Effector CD8-positive, alpha-beta T cell (primary cell): ENCODE measurements at regions not wholly inside any gene's neighbourhood (a gene's known extent, or its start where the extent isn't known, plus 50 kb on each side); places are given as distances from the start of the nearest gene placed in this dataset.
"Not testable (repeated sequence)": the region's sequence is repeated elsewhere in the genome, so short reads cannot be mapped to it uniquely, and the experiment has no call there.

ENCODE experiments used
- DNase-seq: peaks from one replicate; lab custom pipeline; 2025; lab: John Stamatoyannopoulos, UW

DNA sequence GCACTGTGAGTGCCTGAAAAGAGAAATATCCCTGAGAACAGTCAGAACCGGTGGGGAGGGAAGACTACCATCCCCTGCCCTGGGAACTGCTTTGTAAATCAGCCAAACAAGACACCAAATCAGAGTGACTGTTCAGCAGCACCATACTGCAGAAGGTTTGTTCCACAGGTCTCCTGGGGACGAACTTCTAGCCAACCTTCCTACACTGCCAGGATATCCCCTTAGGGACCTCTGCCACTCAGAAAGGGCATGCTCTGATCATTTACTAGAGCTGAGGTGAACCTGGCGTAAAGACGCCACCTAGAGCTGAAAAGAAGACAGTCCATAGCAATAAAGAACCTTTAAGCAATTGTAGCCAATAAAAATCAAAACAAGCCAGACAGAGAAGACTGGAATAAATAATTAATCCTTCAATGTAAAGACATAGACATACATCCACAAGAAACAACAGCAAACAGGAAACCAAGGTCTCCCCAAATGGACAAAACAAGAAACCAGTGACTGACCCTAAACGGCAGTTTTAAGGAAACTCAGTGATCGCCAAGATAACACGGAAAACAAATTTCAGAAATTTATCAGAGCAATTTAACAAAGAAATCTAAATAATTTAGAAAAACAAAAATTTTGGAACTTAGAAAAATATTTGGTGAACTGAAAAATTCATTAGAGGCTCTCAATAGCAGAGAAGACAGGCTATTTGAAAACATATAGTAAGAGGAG lies 228.1 kb upstream of the AMIGO2 start:
- no peak for DNase-seq

DNA sequence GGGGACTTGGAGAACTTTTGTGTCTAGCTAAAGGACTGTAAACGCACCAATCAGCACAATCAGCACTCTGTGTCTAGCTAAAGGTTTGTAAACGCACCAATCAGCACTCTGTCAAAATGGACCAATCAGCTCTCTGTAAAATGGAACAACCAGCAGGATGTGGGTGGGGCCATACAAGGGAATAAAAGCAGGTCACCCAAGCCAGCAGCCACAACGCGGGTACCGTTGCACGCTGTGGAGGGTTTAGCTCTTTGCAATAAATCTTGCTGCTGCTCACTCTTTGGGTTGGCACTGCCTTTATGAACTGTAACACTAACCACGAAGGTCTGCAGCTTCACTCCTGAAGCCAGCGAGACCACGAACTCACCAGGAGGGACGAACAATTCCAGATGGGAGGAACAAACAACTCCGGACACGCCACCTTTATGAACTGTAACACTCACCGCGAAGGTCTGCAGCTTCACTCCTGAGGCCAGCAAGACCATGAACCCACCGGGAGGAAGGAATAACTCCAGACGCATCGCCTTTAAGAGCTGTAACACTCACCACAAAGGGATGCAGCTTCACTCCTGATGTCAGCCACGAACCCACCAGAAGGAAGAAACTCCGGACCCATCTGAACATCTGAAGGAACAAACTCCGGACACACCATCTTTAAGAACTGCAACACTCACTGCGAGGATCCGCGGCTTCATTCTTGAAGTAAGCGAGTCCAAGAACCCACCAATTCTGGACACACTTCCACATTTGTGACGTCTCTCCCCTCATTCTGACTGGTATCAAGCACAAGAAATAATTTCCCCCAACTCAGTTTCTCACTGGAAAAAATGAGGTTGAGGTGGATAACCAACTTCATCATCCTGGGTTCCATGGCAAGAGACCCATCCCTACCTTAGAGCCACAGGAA lies 227.3 kb upstream of the AMIGO2 start:
- not testable (repeated sequence) for DNase-seq

DNA sequence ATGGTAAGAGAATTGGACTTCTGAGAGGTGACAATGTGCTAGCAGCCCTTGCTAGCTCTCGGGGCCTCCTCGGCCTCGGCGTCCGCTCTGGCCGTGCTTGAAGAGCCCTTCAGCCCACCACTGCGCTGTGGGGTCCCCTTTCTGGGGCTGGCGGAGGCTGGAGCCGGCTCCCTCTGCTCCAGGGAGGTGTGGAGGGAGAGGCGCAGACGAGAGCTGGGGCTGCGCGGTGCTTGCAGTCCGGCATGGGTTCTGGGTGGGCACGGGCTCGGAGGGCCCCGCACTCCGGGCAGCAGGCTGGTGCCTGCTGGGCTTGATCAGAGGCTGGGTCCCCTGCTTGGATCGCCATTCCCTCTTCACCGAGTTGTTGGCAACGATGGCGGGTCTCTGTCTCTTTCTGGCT lies 226.4 kb upstream of the AMIGO2 start:
- DNase-seq: no peak

DNA sequence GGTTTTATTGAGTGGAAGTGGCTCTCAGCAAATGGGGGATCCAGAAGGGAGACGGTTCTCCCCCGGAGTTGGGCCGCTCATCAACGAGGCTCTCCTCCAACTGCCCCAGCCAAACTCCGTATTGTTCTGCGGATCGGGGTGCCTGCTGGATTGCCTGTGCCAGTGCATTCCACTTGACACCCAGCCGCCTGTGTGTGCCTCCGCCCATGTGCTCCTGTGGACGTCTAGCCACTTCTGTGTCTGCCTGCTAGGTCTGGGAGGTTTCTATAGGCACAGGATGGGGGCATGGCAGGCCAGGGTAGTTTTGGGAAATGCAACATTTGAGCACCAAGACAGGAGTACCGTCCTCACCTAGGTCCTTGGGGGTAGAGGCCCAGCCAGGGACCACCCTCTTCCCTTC lies 225.7 kb upstream of the AMIGO2 start:
- no peak for DNase-seq

DNA sequence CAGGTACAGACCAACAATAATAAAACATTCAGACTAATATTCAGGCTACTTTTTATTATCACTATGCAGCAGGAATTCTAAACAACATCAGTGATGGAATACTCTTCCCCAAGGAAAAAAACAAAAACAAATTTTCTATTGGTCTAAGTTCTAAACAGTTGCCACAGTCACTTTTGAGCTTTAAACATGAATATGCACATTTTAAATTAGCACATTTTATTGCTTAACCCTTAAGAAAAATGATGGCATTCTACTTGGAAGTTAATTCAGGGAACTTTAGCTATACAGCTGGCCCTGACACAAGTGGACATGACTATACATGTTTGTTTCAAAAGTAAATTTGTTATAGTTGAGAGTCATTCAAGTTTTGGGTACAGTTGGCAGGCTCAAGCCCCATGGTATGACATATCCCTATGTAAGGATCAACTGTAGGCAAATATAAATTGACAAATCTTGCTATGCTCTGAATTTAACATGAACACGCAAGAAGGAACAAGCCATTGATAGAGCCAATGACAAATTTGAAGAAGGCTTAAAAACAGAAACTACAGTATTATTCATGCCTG lies 224.3 kb upstream of the AMIGO2 start:
- no peak for DNase-seq

DNA sequence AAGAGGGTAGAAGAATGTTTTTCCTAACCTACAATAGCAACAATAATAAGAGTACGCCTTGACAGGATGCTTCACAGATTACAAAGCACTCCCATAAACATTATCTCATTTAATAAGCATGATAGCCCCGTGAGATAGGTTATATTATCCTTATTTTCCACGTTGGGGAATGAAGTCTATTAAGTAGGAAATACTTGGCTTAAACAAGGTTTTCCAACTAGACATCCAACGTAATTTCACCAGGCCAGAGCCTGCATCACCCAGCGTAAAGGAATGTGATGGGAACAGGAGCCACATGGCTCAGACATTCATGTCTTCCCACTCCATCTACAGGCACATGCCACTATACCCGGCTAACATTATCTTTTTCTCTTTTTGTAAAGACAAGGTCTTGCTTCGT lies 223.4 kb upstream of the AMIGO2 start:
- DNase-seq: no peak

DNA sequence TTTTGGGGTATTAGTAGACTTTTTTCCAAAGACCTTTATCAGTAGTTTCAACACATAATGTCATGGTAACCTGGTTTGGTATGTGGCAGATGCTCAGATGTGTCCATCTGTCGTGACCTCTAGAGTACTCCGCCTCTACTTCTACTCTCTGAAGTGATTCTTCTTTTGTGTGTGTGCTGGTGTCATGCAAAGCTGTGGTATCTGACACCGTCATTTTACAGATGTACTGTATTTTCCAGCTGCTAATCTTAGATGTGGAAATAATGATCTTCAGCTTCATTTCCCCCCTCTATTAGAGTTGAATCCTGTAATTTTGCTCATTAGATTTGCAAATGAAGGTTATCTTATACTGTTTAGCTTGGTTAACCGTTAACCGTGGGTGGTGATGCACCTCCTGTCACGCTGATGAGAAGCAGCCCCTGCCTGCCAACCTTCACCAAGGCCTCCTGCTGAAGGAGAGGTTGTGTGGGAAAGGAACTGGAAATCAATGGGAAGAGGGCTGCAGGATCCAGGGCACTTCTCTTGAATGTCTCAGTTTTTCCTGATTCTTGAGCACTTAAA lies 222.4 kb upstream of the AMIGO2 start:
- no peak for DNase-seq

DNA sequence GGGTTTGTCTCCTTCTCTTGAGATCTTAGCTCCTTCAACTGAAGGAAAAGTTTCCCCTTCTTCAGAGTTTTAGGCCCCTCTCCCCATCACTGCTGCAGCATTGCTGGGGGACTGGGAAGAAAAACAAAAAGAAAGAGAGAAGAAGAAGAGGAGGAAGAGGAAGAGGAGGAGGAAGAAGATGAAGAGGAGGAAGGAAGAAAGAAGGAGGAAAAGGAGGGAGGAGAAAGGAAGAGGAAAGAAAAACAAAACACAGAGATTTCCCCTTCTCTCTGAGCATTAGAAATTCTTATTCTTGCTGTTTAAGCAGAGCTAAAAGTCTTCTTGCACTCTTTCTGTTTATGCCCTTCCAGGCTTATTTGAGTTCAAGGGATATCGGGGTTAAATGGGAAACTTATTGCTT lies 219.8 kb upstream of the AMIGO2 start:
- DNase-seq: no peak

DNA sequence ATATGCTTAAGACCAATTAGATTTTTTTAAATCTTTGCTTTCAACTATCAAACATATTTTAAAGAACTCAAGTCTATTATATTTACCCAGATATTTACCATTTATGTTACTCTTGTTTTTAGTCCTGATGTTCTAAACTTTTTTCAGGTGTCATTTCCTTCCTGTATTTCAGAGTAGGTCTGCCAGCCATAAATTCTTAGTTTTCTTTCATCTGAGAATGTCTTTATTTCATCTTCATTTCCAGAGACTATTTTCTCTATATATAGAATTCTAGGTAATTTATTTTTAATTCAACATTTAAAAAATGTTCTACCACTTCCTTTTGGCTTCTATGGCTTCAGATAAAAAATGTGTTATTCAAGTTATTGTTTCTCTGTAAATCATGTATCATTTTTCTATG lies 218.2 kb upstream of the AMIGO2 start:
- no peak for DNase-seq

DNA sequence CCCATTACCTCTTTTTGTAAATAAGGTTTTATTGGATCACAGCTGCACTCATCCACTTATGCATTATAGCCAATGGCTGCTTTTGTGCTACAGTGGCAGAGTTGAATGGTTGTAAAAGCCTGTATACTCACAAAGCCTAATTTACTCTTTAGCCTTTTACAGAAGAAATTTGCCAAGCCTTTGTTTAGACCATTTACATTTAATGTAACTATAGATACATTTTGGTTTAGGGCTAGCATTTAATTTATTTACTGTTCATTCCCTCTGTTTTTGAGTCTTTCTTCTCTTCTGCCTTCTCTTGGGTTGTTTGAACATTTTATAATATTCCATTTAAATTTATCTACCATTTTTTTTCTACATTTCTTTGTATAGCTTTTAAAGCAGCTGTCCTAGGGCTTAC lies 217.1 kb upstream of the AMIGO2 start:
- DNase-seq: no peak

DNA sequence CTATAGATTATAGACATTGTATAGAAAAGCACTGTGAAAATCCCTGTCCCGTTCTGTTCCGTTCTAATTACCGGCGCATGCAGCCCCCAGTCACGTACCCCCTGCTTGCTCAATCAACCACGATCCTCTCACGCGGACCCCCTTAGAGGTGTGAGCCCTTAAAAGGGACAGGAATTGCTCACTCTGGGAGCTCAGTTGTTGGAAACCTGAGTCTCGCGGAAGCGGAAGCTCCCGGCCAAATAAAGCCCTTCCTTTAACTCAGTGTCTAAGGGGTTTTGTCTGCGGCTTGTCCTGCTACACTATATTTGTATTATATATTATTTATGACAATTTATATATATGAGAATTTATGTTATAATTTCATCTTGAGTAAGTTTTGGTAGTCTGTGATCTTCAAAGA lies 213.6 kb upstream of the AMIGO2 start:
- no peak for DNase-seq

DNA sequence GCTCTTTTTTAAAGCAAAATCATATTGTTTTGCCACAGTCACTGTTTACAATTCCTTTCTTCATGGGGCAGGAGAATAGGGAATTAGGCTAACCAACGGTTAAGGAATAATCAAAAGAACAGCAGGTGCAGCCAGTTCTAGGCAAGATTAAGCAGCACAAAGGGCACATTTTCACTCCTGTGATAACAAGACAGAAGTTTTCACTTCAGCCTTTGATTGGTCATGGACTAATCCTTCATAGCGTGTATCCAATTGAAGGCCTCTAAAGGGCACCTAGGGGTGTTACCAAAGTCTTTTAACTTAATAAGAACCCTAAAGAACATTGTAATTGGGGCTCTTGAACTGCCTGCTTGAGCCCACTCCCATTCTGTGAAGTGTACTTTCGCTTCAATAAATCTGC lies 206.9 kb upstream of the AMIGO2 start:
- no peak for DNase-seq
